GM23338 (cell line): ENCODE measurements at regions not wholly inside any gene's neighbourhood (a gene's known extent, or its start where the extent isn't known, plus 50 kb on each side); places are given as distances from the start of the nearest gene placed in this dataset.

ENCODE experiments used
- ATAC-seq: fragments of 200-7000 bp; cut with Tn5 transposase; 3 replicates; pipeline ENCODE4 v1.9.1; 2020
- DNase-seq: peaks from one replicate; pipeline ENCODE4 v3.0.0-alpha.2; 2015; ENCODE audit warnings: low spot score
- H2AFZ ChIP-seq: fragments of 200-600 bp; sonication (generic); 2 replicates; pipeline ENCODE4 v1.8.0; 2016; ENCODE audit warnings: antibody characterized with exemption, mild to moderate bottlenecking, moderate library complexity
- H3F3A ChIP-seq: fragments of 200-600 bp; sonication (generic); replicated peaks from 2 replicates; pipeline ENCODE4 v1.8.0; 2017; ENCODE audit warnings: antibody characterized with exemption, mixed run types, low read depth
- H3K27ac ChIP-seq: fragments of 200-600 bp; sonication (generic); 2 replicates; pipeline ENCODE4 v1.6.1; 2016; ENCODE audit warnings: low read depth
- H3K27me3 ChIP-seq: fragments of 200-600 bp; sonication (generic); 2 replicates; pipeline ENCODE4 v1.8.0; 2016; ENCODE audit warnings: mild to moderate bottlenecking, mixed run types, moderate library complexity; ENCODE audit not compliant: insufficient read depth
- H3K36me3 ChIP-seq: fragments of 200-600 bp; sonication (generic); 2 replicates; pipeline ENCODE4 v1.8.0; 2016; ENCODE audit warnings: mild to moderate bottlenecking; ENCODE audit not compliant: insufficient read depth
- H3K4me1 ChIP-seq: fragments of 200-600 bp; sonication (generic); 2 replicates; pipeline ENCODE4 v1.8.0; 2016; ENCODE audit warnings: mild to moderate bottlenecking, moderate library complexity; ENCODE audit not compliant: insufficient read depth
- H3K4me2 ChIP-seq: fragments of 200-600 bp; sonication (generic); 2 replicates; pipeline ENCODE4 v1.7.1; 2017; ENCODE audit warnings: mixed run types
- H3K4me3 ChIP-seq: fragments of 200-600 bp; sonication (generic); 2 replicates; pipeline ENCODE4 v1.6.1; 2016; ENCODE audit warnings: mixed run types
- H3K79me2 ChIP-seq: fragments of 200-600 bp; sonication (generic); replicated peaks from 2 replicates; pipeline ENCODE4 v1.8.0; 2017; ENCODE audit warnings: mild to moderate bottlenecking; ENCODE audit not compliant: insufficient read depth
- H3K9me2 ChIP-seq: fragments of 200-600 bp; sonication (generic); 2 replicates; pipeline ENCODE4 v1.8.0; 2017; ENCODE audit not compliant: insufficient read depth
- H4K20me1 ChIP-seq: fragments of 200-600 bp; sonication (generic); replicated peaks from 2 replicates; pipeline ENCODE4 v1.8.0; 2017; ENCODE audit warnings: mild to moderate bottlenecking; ENCODE audit not compliant: insufficient read depth
- H3K27ac Mint-ChIP-seq: 2 replicates; pipeline ENCODE4 v1.8.0; 2020; ENCODE audit warnings: inconsistent platforms, mild to moderate bottlenecking, moderate library complexity, mixed read lengths
- H3K27me3 Mint-ChIP-seq: 3 replicates; pipeline ENCODE4 v1.8.0; 2022; ENCODE audit warnings: low read depth, mild to moderate bottlenecking, moderate library complexity, mixed read lengths, inconsistent platforms; ENCODE audit not compliant: insufficient read depth, poor library complexity
- H3K36me3 Mint-ChIP-seq: 3 replicates; pipeline ENCODE4 v1.8.0; 2021; ENCODE audit warnings: low read depth, mild to moderate bottlenecking, inconsistent platforms, moderate library complexity, mixed read lengths
- H3K4me1 Mint-ChIP-seq: 3 replicates; pipeline ENCODE4 v1.8.0; 2020; ENCODE audit warnings: mild to moderate bottlenecking, inconsistent platforms, mixed read lengths
- H3K4me3 Mint-ChIP-seq: 3 replicates; pipeline ENCODE4 v1.8.0; 2021; ENCODE audit warnings: moderate library complexity, mild to moderate bottlenecking, inconsistent platforms, mixed read lengths
- H3K9me3 Mint-ChIP-seq: 3 replicates; pipeline ENCODE4 v1.8.0; 2020; ENCODE audit warnings: moderate library complexity, mild to moderate bottlenecking, inconsistent platforms, mixed read lengths
- CREB1 ChIP-seq: fragments of 250-450 bp; sonication (Bioruptor Pico); IDR thresholded peaks from 2 replicates; pipeline ENCODE4 v1.5.0; 2020; ENCODE audit warnings: low read depth, mild to moderate bottlenecking, moderate library complexity
- EZH2 ChIP-seq: fragments of 200-600 bp; sonication (generic); IDR thresholded peaks from one replicate; pipeline ENCODE4 v1.8.0; 2017; ENCODE audit warnings: antibody characterized with exemption, mild to moderate bottlenecking, low read depth; ENCODE audit not compliant: unreplicated experiment
- EZH2phosphoT487 ChIP-seq: fragments of 200-600 bp; sonication (generic); IDR thresholded peaks from one replicate; pipeline ENCODE4 v1.8.1; 2018; ENCODE audit warnings: antibody characterized with exemption; ENCODE audit not compliant: unreplicated experiment
- JUNB ChIP-seq: IDR thresholded peaks from one replicate; pipeline ENCODE4 v1.6.1; 2016; ENCODE audit warnings: antibody characterized with exemption; ENCODE audit not compliant: unreplicated experiment
- NANOG ChIP-seq: IDR thresholded peaks from 2 replicates; pipeline ENCODE4 v1.6.1; 2016; ENCODE audit warnings: antibody characterized with exemption, borderline replicate concordance
- POLR2AphosphoS5 ChIP-seq: IDR thresholded peaks from 2 replicates; pipeline ENCODE4 v1.6.1; 2016; ENCODE audit warnings: antibody characterized with exemption, low read depth
- REST ChIP-seq: IDR thresholded peaks from one replicate; pipeline ENCODE4 v1.6.1; 2018; ENCODE audit warnings: antibody characterized with exemption; ENCODE audit not compliant: unreplicated experiment
- STAT1 ChIP-seq: IDR thresholded peaks from one replicate; pipeline ENCODE4 v1.6.1; 2016; ENCODE audit warnings: antibody characterized with exemption; ENCODE audit not compliant: unreplicated experiment
- ZNF114 ChIP-seq: fragments of 250-450 bp; sonication (Bioruptor Pico); IDR thresholded peaks from 2 replicates; pipeline ENCODE4 v1.5.0; 2020; ENCODE audit warnings: mild to moderate bottlenecking, moderate library complexity
- ZNF331 ChIP-seq: fragments of 250-450 bp; sonication (Bioruptor Pico); IDR thresholded peaks from 2 replicates; pipeline ENCODE4 v1.5.0; 2020; ENCODE audit warnings: low read depth, mild to moderate bottlenecking, moderate library complexity
- ZNF462 ChIP-seq: fragments of 250-450 bp; sonication (Bioruptor Pico); IDR thresholded peaks from 2 replicates; pipeline ENCODE4 v1.5.0; 2020; ENCODE audit warnings: mild to moderate bottlenecking, moderate library complexity
- TF ChIP-seq, protein P1 (sequence below): IDR thresholded peaks from 2 replicates; pipeline ENCODE4 v1.6.1; 2016; ENCODE audit warnings: antibody characterized with exemption
- TF ChIP-seq, protein P2 (sequence below), 2 experiments: fragments of 200-600 bp in 1 of 2; sonication (generic) in 1 of 2; conservative IDR thresholded peaks; 2 replicates each; pipeline versions ENCODE4 v1.5.1 to v1.6.1; 2016 to 2017; ENCODE audit warnings: antibody characterized with exemption in 2 of 2, low read depth in 2 of 2, mild to moderate bottlenecking in 2 of 2, moderate library complexity in 1 of 2

- H3K79me2 ChIP-seq, result no peaks in the 10 kb centered on the region
- no peaks in the 10 kb centered on the region for H3K4me1 ChIP-seq
- Mint-ChIP-seq H3K36me3 (no peaks in the 10 kb centered on the region), H3K27me3 (peaks cover 2% of the 10 kb centered on the region), H3K27ac (no peak overlapping the region), H3K4me1 (no peaks in the 10 kb centered on the region), H3K9me3 (no peaks in the 10 kb centered on the region), H3K4me3 (no peak overlapping the region)
- H3F3A ChIP-seq, result no peaks in the 10 kb centered on the region
- H3K4me2 ChIP-seq, result no peak overlapping the region
- no peaks in the 10 kb centered on the region for H4K20me1 ChIP-seq
- ATAC-seq (no peak), DNase-seq (no peak)
- no peak overlapping the region for H3K27ac ChIP-seq
- H3K36me3 ChIP-seq, result no peaks in the 10 kb centered on the region
- H3K4me3 ChIP-seq, result no peak overlapping the region
- no peaks in the 10 kb centered on the region for H3K9me2 ChIP-seq
- H2AFZ ChIP-seq, result no peak overlapping the region
- TF ChIP-seq POLR2AphosphoS5 (no peak), REST (no peak), EZH2phosphoT487 (no peak), NANOG (no peak), ZNF114 (CRISPR knock-in tag) (no peak), JUNB (no peak), ZNF462 (no peak), EZH2 (no peak), STAT1 (no peak), CREB1 (no peak), ZNF331 (CRISPR knock-in tag) (no peak)
- TF ChIP-seq, protein P1, sequence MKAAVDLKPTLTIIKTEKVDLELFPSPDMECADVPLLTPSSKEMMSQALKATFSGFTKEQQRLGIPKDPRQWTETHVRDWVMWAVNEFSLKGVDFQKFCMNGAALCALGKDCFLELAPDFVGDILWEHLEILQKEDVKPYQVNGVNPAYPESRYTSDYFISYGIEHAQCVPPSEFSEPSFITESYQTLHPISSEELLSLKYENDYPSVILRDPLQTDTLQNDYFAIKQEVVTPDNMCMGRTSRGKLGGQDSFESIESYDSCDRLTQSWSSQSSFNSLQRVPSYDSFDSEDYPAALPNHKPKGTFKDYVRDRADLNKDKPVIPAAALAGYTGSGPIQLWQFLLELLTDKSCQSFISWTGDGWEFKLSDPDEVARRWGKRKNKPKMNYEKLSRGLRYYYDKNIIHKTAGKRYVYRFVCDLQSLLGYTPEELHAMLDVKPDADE, result no peak
- TF ChIP-seq, protein P2, sequence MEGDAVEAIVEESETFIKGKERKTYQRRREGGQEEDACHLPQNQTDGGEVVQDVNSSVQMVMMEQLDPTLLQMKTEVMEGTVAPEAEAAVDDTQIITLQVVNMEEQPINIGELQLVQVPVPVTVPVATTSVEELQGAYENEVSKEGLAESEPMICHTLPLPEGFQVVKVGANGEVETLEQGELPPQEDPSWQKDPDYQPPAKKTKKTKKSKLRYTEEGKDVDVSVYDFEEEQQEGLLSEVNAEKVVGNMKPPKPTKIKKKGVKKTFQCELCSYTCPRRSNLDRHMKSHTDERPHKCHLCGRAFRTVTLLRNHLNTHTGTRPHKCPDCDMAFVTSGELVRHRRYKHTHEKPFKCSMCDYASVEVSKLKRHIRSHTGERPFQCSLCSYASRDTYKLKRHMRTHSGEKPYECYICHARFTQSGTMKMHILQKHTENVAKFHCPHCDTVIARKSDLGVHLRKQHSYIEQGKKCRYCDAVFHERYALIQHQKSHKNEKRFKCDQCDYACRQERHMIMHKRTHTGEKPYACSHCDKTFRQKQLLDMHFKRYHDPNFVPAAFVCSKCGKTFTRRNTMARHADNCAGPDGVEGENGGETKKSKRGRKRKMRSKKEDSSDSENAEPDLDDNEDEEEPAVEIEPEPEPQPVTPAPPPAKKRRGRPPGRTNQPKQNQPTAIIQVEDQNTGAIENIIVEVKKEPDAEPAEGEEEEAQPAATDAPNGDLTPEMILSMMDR (conservative IDR thresholded peaks at IDR 0.05; ENCODE audit: low read depth in 2 of 2), result no peak
- H3K27me3 ChIP-seq, result no peaks in the 10 kb centered on the region
Measured at GRCh38 chr5:67454957-67455561, 258.5 kb upstream of the CD180 start.
